PC-3 (cell line): ENCODE measurements at regions not wholly inside any gene's neighbourhood (a gene's known extent, or its start where the extent isn't known, plus 50 kb on each side); places are given as distances from the start of the nearest gene placed in this dataset.

Experiments used
- EZH2 ChIP-seq: fragments of 300-600 bp; sonication (generic); IDR thresholded peaks from one replicate; pipeline ENCODE4 v1.6.1; 2017; ENCODE audit warnings: antibody characterized with exemption, mild to moderate bottlenecking, low read length; ENCODE audit not compliant: unreplicated experiment
- TF ChIP-seq, protein P1 (sequence below): fragments of 300-600 bp; sonication (generic); conservative IDR thresholded peaks from 2 replicates; pipeline ENCODE4 v1.5.1; 2017; ENCODE audit warnings: antibody characterized with exemption, low read depth, mild to moderate bottlenecking, low read length

DNA sequence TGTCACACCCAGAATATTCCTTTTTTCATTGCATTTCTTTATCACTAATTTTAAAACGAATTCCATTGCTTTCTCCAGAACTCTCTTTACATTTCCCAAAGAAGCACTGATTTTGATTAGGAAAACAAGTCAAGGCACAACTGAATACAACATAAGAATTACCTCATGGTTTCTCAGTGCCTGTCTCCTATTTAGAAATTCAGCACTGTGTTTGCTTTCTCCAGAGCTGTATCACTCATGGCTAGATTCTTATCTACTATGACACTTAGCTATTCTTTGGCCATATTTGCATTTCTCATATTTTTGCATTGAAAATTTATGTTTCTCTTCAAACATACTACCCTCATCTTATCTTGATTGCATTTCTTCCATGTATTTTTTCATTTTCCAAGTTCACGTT, 1402.0 kb downstream of the MRPL39 start:
- TF ChIP-seq, protein P1, sequence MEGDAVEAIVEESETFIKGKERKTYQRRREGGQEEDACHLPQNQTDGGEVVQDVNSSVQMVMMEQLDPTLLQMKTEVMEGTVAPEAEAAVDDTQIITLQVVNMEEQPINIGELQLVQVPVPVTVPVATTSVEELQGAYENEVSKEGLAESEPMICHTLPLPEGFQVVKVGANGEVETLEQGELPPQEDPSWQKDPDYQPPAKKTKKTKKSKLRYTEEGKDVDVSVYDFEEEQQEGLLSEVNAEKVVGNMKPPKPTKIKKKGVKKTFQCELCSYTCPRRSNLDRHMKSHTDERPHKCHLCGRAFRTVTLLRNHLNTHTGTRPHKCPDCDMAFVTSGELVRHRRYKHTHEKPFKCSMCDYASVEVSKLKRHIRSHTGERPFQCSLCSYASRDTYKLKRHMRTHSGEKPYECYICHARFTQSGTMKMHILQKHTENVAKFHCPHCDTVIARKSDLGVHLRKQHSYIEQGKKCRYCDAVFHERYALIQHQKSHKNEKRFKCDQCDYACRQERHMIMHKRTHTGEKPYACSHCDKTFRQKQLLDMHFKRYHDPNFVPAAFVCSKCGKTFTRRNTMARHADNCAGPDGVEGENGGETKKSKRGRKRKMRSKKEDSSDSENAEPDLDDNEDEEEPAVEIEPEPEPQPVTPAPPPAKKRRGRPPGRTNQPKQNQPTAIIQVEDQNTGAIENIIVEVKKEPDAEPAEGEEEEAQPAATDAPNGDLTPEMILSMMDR = no peak
- TF ChIP-seq EZH2 = no peak
